Right lobe of liver (tissue), 4 donors: ENCODE measurements at regions not wholly inside any gene's neighbourhood (a gene's known extent, or its start where the extent isn't known, plus 50 kb on each side); places are given as distances from the start of the nearest gene placed in this dataset.

ENCODE experiments used
- CTCF ChIP-seq, 4 donors: fragments of 200-600 bp in 3 of 4; fragments of 450-650 bp in 1 of 4; IDR thresholded peaks; one replicate each; pipeline versions ENCODE4 v1.5.1 to v1.8.0; 2016 to 2022; ENCODE audit warnings: antibody characterized with exemption in 4 of 4, mild to moderate bottlenecking in 2 of 4
- POLR2A ChIP-seq: fragments of 450-650 bp; IDR thresholded peaks from one replicate; pipeline ENCODE4 v1.6.1; 2017; ENCODE audit warnings: antibody characterized with exemption, mild to moderate bottlenecking
- donor health status: DM: no; HTN: no; CAD: no.
- donor health status: DM: no; HTN: no; CAD: no.
- donor health status: DM: no; HTN: yes; CAD: no.

- TF ChIP-seq CTCF (IDR thresholded peaks at IDR 0.05) (no peak), POLR2A (no peak)
Observed at GRCh38 chr1:112061056-112061455, 71.6 kb upstream of the KCND3 start.
